HCT116 (cell line): ENCODE measurements at regions not wholly inside any gene's neighbourhood (a gene's known extent, or its start where the extent isn't known, plus 50 kb on each side); places are given as distances from the start of the nearest gene placed in this dataset.

Experiments
- ATAC-seq: fragments of 200-7000 bp; cut with Tn5 transposase; 2 replicates; pipeline ENCODE4 v1.9.1; 2020; ENCODE audit warnings: mild to moderate bottlenecking, moderate library complexity
- BruUV-seq: library from RNA; stranded (reverse); fragments of 400-500 nt; replicated peaks from 2 replicates; lab custom pipeline; 2021; lab: Mats Ljungman, UMichigan
- CTCF ChIA-PET: fragments of 300-600 bp; sonication (Branson Sonifier 250); formaldehyde crosslinking; loops from one replicate; lab custom pipeline; 2021; ENCODE audit warnings: antibody characterized with exemption; lab: Charles Lee
- POLR2A ChIA-PET: fragments of 300-600, 350-600 bp; sonication (Branson Sonifier 250); formaldehyde crosslinking; loops from one replicate; lab custom pipeline; 2021; ENCODE audit warnings: antibody characterized with exemption; lab: Charles Lee
- RAD21 ChIA-PET, 2 experiments: fragments of 300-600 bp; sonication (Branson Sonifier 250); formaldehyde crosslinking; loops; one replicate each; lab custom pipeline; 2023; ENCODE audit warnings: low total read pairs in 2 of 2; ENCODE audit not compliant: uncharacterized antibody in 2 of 2, unreplicated experiment in 2 of 2, low non-redundant PET in 1 of 2; lab: Charles Lee
- DNase-seq: peaks from one replicate; pipeline ENCODE4 v3.0.0-alpha.2; 2010; ENCODE audit warnings: low read depth, low spot score
- H2AFZ ChIP-seq: fragments of 200-600 bp; shearing (Covaris generic), sonication (generic); 2 replicates; pipeline ENCODE4 v1.6.1; 2017; ENCODE audit warnings: low read depth, mixed run types, mixed read lengths, antibody characterized with exemption, low read length; ENCODE audit not compliant: poor library complexity, severe bottlenecking
- H3K27ac ChIP-seq: 2 replicates; pipeline ENCODE4 v1.5.1; 2012; ENCODE audit warnings: low read depth, low read length
- H3K27me3 ChIP-seq: fragments of 200-600 bp; sonication (generic); 2 replicates; pipeline ENCODE4 v1.6.1; 2016; ENCODE audit warnings: mixed run types, low read length, mixed read lengths; ENCODE audit not compliant: insufficient read depth
- H3K36me3 ChIP-seq, 2 experiments: fragments of 200-500 bp in 1 of 2; fragments of 200-600 bp in 1 of 2; sonication (Bioruptor generic) in 1 of 2; sonication (generic) in 1 of 2; 2 replicates each; pipeline versions ENCODE4 v1.5.1 to v1.6.1; 2014 to 2016; ENCODE audit warnings: low read length in 2 of 2, inconsistent platforms in 1 of 2, mixed read lengths in 1 of 2, mixed run types in 1 of 2; ENCODE audit not compliant: insufficient read depth in 2 of 2, control insufficient read depth in 1 of 2
- H3K4me1 ChIP-seq, 2 experiments: fragments of 200-600 bp in 1 of 2; sonication (generic) in 1 of 2; 2 replicates each; pipeline versions ENCODE4 v1.5.1 to v1.6.1; 2012 to 2017; ENCODE audit warnings: low read length in 2 of 2, inconsistent platforms in 1 of 2, mild to moderate bottlenecking in 1 of 2, mixed read lengths in 1 of 2, mixed run types in 1 of 2, moderate library complexity in 1 of 2; ENCODE audit not compliant: insufficient read depth in 2 of 2, control insufficient read depth in 1 of 2
- H3K4me2 ChIP-seq: fragments of 200-600 bp; sonication (generic); 2 replicates; pipeline ENCODE4 v1.6.1; 2017; ENCODE audit warnings: mixed run types, low read length, mixed read lengths
- H3K4me3 ChIP-seq, 2 experiments: fragments of 200-600 bp in 1 of 2; sonication (generic) in 1 of 2; replicated peaks in 1 of 2; 2 replicates each; pipeline ENCODE4 v1.5.1; 2011 to 2016; ENCODE audit warnings: low read length in 2 of 2, control low read depth in 1 of 2, low read depth in 1 of 2, mild to moderate bottlenecking in 1 of 2, mixed read lengths in 1 of 2, mixed run types in 1 of 2
- H3K79me2 ChIP-seq: fragments of 200-600 bp; sonication (generic); 2 replicates; pipeline ENCODE4 v1.6.1; 2017; ENCODE audit warnings: mild to moderate bottlenecking, mixed run types, low read length, moderate library complexity, mixed read lengths; ENCODE audit not compliant: insufficient read depth
- H3K9ac ChIP-seq: fragments of 200-600 bp; sonication (generic); 2 replicates; pipeline ENCODE4 v1.6.1; 2016; ENCODE audit warnings: low read length, mixed read lengths
- H3K9me2 ChIP-seq: fragments of 200-600 bp; sonication (generic), shearing (Covaris generic); 2 replicates; pipeline ENCODE4 v1.6.1; 2017; ENCODE audit warnings: mixed run types, mild to moderate bottlenecking, moderate library complexity; ENCODE audit not compliant: insufficient read depth
- H3K9me3 ChIP-seq, 2 experiments: fragments of 200-500 bp in 1 of 2; fragments of 200-600 bp in 1 of 2; sonication (Bioruptor generic) in 1 of 2; sonication (generic) in 1 of 2; 2 replicates each; pipeline ENCODE4 v1.6.1; 2014 to 2017; ENCODE audit warnings: low read length in 2 of 2, mixed read lengths in 2 of 2, inconsistent platforms in 1 of 2, low read depth in 1 of 2, mild to moderate bottlenecking in 1 of 2, mixed run types in 1 of 2, moderate library complexity in 1 of 2; ENCODE audit not compliant: control insufficient read depth in 1 of 2, insufficient read depth in 1 of 2
- H4K20me1 ChIP-seq: fragments of 200-600 bp; sonication (generic), shearing (Covaris generic); 2 replicates; pipeline ENCODE4 v1.6.1; 2017; ENCODE audit warnings: mixed run types, mild to moderate bottlenecking, moderate library complexity; ENCODE audit not compliant: insufficient read depth
- EGR1 ChIP-seq: IDR thresholded peaks from 2 replicates; pipeline ENCODE4 v1.6.1; 2012; ENCODE audit warnings: low read depth
- REST ChIP-seq: IDR thresholded peaks from 2 replicates; pipeline ENCODE4 v1.6.1; 2012; ENCODE audit warnings: low read depth
- YY1 ChIP-seq: IDR thresholded peaks from 2 replicates; pipeline ENCODE4 v1.6.1; 2011; ENCODE audit warnings: low read length, low read depth, moderate library complexity, mild to moderate bottlenecking; ENCODE audit not compliant: insufficient replicate concordance; ENCODE audit errors: extremely low read depth
- intact Hi-C: fragments of 100-400 bp; cut with micrococcal nuclease; formaldehyde crosslinking; loops from 2 replicates; pipeline ENCODE4 v1.10.0; 2022

- H2AFZ ChIP-seq = no peak overlapping the region
- intact Hi-C loops = no loop called here
- CTCF ChIA-PET = no interaction called here
Measured at GRCh38 chr12:29944269-29945000, 160.7 kb upstream of the TMTC1 start.

More at GRCh38 chr12:29944269-29945000, 160.7 kb upstream of the TMTC1 start:
- POLR2A ChIA-PET = no interaction called here
- Histone ChIP-seq H3K4me3 (no peak overlapping the region), H3K4me2 (no peak overlapping the region), H3K9ac (no peak overlapping the region), H3K36me3 (no peaks in the 10 kb centered on the region), H3K4me1 (no peaks in the 10 kb centered on the region), H3K27ac (no peak overlapping the region), H3K79me2 (no peaks in the 10 kb centered on the region), H3K27me3 (no peaks in the 10 kb centered on the region), H4K20me1 (no peaks in the 10 kb centered on the region), H3K9me2 (no peaks in the 10 kb centered on the region), H3K9me3 (0 out of 4 replicates have a peak, but pooled peaks cover 0 to 4% of the 10 kb centered on the region in 2 experiments)
- DNase-seq (no peak), ATAC-seq (no peak)
- RAD21 ChIA-PET = no interaction called here
- no TSS peak for BruUV-seq
- TF ChIP-seq YY1 (no peak), REST (no peak), EGR1 (no peak)
